Dedifferentiated amniotic fluid mesenchymal stem cell (primary cell): ENCODE measurements at regions not wholly inside any gene's neighbourhood (a gene's known extent, or its start where the extent isn't known, plus 50 kb on each side); places are given as distances from the start of the nearest gene placed in this dataset.

ENCODE experiments used
- DNase-seq: peaks from one replicate; pipeline ENCODE4 v3.0.0-alpha.2; 2016; ENCODE audit errors: extremely low spot score

DNA sequence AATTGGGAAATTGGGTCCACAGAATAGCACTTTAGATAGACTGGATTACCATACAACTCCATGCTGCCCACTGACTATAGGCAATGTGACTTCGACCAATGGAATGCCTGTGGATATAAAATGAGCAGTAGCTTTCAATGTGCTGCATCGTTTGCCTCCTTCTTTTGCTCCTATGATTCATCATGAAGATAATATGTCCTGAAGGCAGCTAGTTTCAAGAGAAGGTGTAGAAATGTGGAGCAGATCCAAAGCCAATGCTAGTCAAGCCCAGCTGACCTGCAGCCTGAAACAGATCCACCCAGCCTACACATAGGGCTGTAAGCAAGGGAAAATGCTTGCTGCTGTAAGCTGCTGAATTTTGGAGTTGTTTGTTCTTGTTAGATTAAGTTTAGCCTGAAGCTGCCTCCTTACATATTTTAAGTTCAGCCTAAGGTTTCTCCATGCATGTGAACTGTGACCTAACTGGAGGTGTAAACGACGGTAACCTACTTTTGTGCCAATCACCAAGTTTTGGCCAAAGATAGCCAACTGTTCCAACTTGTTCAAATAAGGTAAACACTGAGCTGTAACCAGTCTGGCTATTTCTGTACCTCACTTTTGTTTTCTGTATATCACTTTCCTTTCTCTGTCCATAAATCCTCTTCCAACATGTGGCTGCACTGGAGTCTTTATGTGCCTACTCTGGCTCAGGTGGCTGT lies 169.1 kb upstream of the AVPR1A start:
- DNase-seq = peak; percentile 18

DNA sequence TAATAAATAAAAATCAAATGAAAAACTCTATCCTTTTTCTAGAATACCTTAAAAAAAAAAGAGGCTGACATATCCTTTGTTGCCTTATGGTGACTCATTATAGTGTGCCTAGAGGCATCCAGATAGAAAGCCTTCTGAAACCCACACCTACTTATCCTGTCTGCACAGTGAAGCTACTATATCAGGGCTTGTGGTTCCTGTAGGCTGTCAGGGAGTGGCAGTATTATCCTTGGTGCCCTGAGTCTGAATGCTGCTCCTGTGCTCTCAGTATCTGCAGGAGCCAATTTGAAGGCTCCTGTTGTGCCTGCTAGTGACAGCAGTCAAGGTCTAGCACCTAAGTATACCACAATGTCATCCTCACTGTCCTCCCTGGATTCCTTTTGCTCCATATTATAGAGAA lies 168.4 kb upstream of the AVPR1A start:
- no peak for DNase-seq

DNA sequence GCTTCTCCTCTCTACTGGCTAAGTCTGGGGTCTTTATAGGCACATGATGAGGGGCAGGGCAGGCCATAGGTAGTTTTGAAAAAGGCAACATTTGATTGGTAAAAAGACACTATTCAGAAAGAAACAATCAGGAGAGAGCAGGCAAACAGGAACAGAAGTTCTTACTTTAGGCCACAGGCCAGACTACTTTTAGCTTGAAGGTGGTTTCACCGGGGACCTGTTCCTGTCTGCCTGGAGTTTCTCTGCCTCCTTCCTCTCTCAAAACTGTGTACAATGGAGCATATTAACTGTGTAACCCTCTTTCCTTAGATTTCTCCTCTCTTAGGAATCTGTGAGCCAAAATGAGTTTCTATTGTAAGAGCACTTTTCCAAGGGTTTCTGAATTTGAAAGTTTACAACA lies 167.9 kb upstream of the AVPR1A start:
- DNase-seq = no peak

DNA sequence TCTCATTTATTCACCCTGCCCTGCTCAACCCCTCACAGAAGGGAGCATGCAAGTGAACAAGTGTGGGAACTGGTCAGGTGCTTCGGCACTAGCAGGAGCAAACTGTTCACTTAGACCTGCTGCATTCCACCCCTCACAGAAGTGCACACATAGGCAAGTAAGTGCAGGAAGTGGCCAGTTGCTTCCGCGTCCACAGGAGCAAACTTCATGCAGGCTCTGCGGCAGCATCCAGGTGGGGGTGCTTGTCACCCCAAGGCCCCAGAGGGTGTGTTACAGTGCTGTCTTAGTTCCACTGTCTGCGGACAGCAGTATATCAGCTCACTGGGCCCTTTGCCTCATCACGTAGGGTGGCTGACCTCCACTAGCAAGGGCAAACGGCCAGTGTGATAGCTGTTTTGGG lies 167.3 kb upstream of the AVPR1A start:
- no peak for DNase-seq

DNA sequence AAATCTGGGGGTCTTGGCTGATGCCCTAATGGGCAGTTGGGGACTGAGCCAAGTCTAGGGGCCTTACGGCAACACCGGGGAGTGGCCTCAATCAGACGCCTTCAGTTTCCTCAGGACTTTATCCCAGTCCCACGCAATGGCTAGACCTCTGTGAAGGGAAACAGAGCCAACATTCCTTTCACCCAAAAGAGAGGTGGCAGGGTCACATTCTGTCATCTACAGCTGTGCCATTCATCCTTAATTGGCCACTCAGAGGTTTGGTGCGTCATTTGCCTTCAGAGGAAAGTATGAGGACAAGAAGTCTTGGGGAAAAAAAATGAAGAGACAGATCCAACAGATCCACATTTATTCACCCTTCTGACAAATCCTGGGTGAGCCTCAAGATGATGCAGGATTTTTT lies 166.9 kb upstream of the AVPR1A start:
- no peak for DNase-seq

DNA sequence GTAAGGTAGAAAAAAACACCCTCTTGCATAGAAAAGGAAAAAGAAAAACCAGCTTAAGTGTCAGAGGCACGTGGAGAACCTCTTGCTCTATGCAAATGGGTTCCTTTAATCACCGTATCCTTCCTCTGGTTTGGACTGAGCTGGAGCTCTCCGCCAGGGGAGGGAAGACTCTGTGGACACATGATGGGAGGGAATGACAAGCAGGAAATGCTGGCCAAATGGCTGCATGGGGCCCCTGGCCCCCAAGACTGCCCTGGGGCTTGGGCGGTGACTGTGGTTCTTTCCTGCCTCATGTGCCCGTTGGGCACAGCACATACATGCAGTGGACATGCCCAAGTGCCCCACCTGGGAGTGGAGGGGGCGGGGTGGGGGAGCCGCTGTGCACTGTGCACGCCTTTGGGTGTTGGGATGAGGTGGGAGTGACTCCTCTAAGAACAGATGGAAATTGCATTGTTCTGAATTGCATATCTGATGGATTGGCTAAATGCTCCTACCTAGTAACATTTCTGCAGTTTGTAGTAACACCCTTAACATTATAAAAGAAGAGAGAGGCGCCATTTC lies 166.4 kb upstream of the AVPR1A start:
- no peak for DNase-seq

DNA sequence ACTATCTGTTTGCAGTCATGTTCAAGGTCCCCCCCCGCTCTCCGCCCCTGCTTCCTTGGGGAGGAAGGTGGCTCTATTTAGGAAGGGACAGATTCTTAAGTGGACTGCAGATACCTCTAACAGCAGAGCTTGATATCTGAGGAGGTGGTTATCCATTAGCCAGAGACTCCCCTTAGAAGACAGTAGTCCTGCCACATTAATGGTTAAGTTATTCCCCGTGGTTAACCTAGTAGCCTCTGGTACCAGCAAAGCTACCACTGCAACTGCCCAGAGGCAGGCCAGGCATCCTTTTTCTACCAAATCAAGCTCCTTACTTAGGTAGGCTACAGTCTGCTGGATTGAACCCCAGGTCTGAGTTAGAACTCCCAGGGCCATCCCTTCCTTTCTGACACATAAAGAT lies 162.1 kb upstream of the AVPR1A start:
- no peak for DNase-seq

DNA sequence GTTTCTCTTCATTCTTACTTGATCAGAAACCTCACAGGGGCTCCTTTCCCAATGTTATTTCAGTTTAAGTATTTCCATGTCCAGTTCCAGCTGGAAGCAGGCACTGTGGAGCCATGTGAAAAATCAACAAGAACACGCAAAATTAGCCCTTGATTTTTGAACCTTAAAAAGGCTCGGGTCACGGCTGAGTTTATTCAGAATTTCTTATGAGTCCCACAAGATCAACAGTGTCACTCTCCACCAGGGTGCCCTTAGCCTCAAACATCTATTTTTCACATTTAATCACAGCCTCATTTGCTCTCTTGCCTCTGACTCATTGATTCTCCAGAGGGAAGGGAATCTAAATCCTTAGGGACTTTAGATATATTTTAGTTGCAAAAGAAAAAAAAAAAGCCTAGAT lies 157.7 kb upstream of the AVPR1A start:
- DNase-seq = peak; percentile 30

DNA sequence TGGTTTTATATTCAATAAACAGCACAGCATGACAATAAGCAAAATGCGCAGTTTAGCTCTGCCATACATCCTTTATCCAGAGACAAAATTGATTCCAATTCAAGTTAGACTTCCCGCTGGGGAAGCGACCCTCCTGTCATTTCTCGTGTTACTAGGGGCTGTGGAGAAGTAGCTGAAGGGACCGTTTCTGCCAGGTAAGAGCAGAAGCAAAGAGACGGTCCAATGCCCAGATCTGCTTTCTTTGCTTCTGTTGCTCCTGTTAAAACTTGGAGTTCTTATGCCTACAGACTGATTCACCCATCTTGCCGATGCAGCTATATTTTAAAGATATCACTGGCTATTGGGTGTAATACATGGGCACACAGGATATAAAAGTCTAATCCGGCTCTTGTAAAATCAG lies 156.8 kb upstream of the AVPR1A start:
- no peak for DNase-seq

DNA sequence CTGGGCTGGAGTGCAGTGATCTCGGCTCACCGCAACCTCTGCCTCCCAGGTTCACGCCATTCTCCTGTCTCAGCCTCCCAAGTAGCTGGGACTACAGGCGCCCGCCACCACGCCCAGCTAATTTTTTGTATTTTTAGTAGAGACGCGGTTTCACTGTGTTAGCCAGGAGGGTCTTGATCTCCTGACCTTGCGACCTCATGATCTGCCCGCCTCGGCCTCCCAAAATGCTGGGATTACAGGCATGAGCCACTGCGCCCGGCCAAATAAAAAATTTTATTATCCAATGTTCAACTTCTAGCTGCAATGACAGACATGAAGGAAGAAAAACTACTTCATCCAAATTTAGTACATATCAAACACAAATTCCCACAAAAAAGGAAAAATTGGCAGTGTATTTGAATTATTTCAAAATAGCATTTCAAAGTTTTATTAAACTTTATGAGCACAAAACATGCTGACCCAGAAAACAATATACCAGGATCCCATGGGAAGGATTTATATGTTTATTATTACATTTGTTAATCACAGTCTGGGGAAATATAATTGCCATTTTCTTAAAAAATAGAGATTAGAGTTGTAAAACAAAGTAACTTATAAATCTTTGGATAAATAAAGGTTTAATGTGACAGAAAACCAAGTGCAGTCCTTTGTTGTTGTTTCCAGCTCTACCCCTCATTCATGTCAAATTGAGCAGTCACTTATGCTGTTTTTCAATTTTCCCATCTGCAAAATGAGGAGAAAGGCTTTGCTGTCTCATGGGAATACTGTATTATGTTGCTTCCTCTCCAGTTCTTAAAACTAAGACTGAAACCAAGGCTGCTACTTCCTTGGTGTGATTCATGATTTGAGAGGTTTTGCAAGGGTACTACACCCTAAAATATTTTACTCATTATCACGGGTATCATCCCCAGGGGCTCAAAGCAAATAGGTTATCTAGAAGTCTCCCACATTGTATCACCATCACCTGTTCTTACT lies 155.2 kb upstream of the AVPR1A start:
- DNase-seq = no peak

DNA sequence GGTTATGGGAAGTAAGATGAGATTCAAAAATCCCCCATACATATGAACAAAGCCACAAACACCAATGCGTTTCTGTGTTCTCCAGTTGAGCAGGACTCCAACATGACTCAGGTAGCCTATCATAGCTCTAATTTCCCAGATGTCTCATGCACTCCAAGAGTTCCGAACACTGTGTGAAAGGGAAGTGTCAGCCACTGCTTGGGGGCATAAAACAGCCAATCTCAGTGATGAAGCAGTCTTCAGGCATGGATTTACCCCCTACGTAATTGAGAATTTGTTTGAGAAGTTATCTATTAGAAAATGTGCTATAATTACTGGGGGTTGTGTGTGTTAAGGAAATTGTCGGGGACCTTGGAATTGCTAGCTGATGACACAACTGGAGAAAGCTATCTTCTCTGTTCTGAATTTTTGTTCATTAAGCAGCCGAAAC lies 153.9 kb upstream of the AVPR1A start:
- DNase-seq = no peak

DNA sequence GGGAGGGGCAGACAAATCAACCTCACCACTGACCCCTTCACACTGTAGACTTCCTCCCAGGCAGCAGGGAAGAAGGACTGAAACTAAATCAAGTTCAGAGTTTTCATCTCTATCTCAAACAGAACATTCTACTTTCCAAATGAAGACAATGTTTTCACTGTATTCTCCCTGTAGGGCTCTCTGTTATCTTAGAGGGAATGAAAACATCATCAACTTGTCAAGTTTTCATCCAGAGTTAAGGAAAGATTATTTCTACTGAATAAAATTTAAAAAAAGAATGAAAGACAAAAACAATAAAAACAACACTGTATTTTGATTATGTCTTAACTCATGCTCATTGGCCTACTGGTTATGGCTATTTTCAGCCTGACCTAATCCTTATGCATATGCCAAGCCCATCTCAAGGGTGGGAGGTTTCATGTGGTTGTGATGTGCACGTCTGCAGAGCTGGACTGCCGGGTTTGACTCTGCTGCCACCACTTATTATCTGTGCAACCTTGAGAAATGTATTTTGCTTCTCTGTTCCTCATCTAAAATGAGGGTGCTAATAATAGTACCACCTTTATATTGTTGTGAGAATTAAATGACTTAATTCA lies 152.0 kb upstream of the AVPR1A start:
- no peak for DNase-seq

DNA sequence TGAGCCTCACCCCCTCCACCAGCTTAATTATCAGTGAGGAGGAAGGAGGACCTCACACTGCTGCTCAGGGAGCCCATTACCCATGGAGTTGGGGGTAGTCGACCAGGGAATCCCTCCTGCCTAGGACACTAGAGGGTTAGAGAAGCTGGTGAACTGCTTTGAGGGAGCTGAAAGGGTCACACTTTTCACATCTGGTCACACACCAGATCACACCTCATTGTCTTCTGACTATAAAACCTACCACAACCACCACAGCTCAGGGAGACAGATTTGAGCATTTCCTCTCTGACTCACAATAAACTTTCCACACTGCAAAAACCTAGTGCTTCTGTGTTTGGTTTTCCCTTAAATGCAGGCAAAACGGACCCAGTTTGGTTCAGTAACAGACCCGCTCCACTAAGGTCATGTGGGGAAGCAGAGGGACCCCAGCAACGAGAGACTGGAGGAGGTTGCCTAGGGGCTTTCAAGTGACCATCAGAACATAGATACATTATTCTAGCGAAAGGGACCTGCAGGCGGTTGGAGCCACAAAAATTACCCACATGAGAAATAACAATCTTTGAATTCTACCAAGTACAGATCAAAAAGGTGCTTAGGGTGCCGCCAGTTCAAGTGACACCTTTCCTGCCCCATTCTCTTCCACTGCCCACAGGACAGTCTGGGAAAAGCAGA lies 151.4 kb upstream of the AVPR1A start:
- DNase-seq = no peak

DNA sequence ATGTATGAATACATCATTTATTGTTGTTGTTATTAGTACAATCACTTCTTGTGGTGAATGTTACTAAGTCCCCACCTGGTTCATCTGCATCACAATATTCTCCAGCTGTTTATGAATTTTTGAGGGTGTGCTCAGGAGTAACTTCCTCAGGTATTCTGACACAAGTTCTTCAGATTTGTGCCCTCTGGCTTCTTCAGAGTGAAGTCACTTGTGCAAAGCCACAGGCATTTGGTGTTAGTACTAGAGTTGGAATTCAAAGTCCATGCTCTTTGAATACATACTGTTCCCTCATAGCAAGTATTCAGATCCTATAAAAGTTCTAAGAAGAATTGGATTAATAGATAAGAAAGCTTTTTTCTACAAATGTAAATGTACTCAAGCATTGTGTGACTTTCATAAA lies 150.3 kb upstream of the AVPR1A start:
- DNase-seq = no peak

DNA sequence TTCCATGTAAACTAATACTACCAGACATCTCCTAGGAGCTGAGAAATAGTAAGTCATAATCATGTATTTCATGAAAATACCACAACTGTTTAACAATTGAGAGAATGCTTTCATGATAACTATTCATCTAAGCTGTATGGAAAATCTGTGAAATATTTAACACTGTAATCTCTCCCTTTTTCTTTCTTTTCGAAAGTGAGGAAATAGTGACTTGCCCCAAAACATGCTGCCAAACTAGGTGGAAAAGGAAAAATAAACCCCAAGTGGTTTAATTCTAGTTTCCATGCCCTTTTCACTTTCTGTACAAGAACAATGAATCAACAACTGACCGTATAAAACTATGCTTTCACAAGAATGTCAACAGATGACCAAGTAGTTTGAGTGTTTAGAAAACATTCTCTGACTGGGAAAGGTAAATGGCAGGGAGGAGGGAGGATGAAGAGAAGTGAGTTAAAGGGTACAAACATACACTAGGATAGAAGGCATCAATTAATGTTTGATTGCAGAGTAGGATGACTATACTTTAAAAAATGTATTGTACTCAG lies 147.5 kb upstream of the AVPR1A start:
- DNase-seq = no peak

DNA sequence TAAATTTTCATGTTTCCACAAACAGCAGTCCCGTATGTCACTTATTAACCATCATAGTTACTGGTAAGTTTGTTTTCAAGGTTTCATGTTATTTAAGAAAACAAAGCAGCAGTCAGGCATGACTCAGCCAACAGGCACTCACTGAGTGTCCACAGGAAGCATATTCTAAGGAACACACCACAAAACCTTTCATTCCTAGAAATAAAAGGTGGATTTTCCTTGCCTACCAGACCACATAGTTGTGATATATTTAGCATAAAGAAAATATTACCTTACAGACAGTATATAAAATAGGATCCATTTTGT lies 143.3 kb upstream of the AVPR1A start:
- peak; percentile 92 for DNase-seq

DNA sequence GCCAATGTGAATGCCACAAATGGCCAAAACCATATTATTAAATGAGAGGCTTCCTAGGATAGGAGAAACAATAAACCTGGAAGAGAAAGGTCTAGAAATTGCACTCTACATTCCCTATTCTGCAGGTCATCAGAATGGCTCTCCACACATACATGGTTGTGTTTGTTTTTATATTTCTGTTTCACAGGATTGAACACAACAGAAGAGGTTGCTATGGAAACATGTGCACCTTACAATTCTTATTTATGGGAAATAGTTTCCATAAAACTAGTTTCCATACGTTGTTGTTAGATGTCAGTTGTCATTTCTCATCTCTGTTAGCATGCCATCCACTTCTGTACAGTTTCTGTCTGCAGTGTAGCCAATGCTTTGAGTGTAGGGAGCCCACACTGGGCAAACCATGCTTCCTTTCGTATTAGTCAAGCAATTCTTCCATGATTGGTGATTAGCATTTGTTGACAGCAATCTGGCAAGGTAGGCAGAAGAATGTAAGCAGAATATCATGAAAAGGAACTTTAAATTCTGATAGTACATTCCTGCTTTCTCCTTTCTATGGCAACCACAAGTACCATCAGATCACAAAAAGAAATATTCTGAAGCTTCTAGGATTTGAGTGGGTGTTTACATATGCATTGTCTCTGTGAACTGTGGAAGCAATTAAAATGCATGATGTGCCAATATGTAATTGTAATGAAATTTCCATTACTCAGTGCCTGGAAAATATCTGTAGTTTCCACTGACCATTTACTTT lies 141.6 kb upstream of the AVPR1A start:
- DNase-seq = peak; percentile 41

DNA sequence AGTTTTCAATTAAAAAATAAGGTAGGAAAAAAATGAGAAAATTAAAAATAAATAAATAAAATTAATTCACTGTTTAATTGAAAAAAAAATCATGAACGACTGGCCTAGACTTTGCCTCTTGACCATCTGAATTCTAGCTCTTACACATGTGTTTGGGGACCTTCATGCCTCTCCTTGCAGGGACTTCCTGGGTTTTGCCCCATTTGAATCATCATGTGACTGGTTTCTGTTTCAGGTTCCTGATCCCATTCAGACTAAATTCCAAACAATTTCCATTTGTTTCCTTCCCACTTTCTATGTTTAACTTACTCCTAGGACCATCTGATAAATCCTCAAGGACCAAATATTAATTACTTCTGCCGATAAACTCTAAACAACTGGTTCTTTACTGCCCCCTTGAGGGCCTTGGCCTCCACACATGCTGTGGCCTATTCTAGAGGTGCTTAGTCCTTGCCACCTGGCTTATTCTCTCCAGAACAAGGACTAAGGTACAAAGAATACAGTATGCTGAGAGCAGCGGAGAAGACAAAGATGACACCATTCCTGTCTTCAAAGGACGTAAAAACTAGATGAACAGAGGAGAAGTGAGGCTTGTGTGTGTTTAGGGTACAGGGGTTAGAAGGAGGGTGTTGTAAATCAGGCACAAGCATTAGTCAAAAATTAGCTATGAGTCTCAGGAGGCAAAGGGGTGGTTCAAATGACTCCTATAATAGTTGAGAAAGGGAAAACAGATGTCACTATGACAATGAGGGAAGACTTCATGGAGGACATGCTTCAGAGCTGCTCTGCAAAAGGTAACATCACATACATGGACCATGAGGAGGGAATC lies 125.8 kb upstream of the AVPR1A start:
- no peak for DNase-seq

DNA sequence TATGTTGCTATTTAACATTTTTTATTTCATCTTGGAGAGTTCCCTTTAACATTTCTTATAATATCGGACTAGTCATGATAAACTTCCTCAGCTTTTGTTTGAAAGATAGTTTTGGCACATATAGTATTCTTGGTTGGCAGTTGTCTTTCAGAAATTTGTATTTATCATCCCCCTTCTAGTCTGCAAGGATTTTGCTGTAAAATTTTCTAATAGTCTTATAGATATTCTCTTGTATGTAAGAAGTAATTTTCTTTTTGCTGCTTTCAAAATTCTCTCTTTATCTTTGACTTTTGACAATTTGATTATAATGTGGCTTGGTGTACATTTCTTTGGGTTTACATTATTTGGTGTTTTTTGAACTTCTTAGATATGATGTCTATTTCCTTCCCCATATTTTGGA lies 116.0 kb upstream of the AVPR1A start:
- DNase-seq = no peak

DNA sequence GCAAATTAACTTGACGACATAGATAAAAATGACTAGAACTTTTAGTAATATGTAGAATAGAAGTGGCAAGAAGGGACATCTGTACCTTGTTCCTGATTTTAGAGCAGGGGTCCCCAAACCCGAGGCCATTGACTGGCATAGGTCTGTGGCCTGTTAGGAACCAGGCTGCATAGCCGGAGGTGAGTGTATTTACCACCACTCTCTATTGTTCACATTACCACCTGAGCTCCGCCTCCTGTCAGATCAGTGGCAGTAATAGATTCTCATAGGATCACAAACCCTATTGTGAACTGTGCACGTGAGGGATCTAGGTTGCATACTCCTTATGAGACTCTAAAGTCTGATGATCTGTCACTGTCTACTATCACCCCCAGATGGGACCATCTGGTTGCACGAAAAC lies 113.6 kb upstream of the AVPR1A start:
- no peak for DNase-seq
